ENCODE measurements at regions not wholly inside any gene's neighbourhood (a gene's known extent, or its start where the extent isn't known, plus 50 kb on each side); places are given as distances from the start of the nearest gene placed in this dataset.

- TF ChIP-seq CEBPZ (IDR thresholded peaks at IDR 0.05; ENCODE audit: borderline replicate concordance, low read depth, low read length) (no peak), TEAD2 (tag; IDR thresholded peaks at IDR 0.05) (no peak)
Measured at GRCh38 chrX:25968920-25969319, 169.2 kb upstream of the MAGEB18 start (continued).

- H3K9me3 ChIP-seq (replicated peaks; ENCODE audit: control insufficient read depth, insufficient read depth, low read depth, low read length) = no peaks in the 10 kb centered on the region
- BruUV-seq (replicated peaks) = no TSS peak
- FAIRE-seq (no peak), ATAC-seq (no peak), DNase-seq (ENCODE audit: extremely low read depth in 1 of 4, low spot score in 3 of 4) (no peak)
- H3K9me1 ChIP-seq (ENCODE audit: control insufficient read depth, insufficient read depth, low read length) = no peaks in the 10 kb centered on the region
- no peaks in the 10 kb centered on the region for H3K4me1 ChIP-seq (replicated peaks in 1 of 2; ENCODE audit: control insufficient read depth in 2 of 2, insufficient read depth in 2 of 2, low read length in 2 of 2)
- in situ Hi-C loops (cut with MboI) = no loop called here
- no peak overlapping the region for H3K27ac ChIP-seq (ENCODE audit: extremely low read depth, low read depth, low read length)
- no peak overlapping the region for H3K4me2 ChIP-seq (ENCODE audit: insufficient read depth, low read length)
- intact Hi-C loops (cut with micrococcal nuclease) = no loop called here
- H3K36me3 ChIP-seq (ENCODE audit: control insufficient read depth, insufficient read depth, low read length) = no peaks in the 10 kb centered on the region
- H3K27me3 ChIP-seq (ENCODE audit: control insufficient read depth in 2 of 2, insufficient read depth in 2 of 2, low read length in 2 of 2) = no peaks in the 10 kb centered on the region
- H4K20me1 ChIP-seq (replicated peaks; ENCODE audit: control insufficient read depth, insufficient read depth, low read length) = no peaks in the 10 kb centered on the region
- H3K4me3 ChIP-seq = no peak overlapping the region
- WGBS (ENCODE audit: insufficient coverage, low coverage, missing lambda C conversion rate) = 7% methylated on average over 3 of the region's 10 CpGs
- H3K9ac ChIP-seq (ENCODE audit: insufficient read depth in 1 of 2, low read depth in 2 of 2, low read length in 2 of 2) = no peak overlapping the region
- no peaks in the 10 kb centered on the region for H3K79me2 ChIP-seq (ENCODE audit: control insufficient read depth, insufficient read depth, low read length)
- ChIA-PET POLR2A (no interaction called here), CTCF (ENCODE audit: low intra/inter-chr PET ratio) (no interaction called here)
- no peak overlapping the region for H2AFZ ChIP-seq (ENCODE audit: low read depth, low read length)
- TF ChIP-seq FOS (IDR thresholded peaks at IDR 0.05; ENCODE audit: extremely low read depth, insufficient read length) (no peak), CBFA2T3 (IDR thresholded peaks at IDR 0.05) (no peak), PKNOX1 (IDR thresholded peaks at IDR 0.05) (no peak), NRF1 (conservative IDR thresholded peaks at IDR 0.05 in 1 of 2, IDR thresholded peaks at IDR 0.05 in 1 of 2) (no peak), RNF2 (IDR thresholded peaks at IDR 0.05) (no peak), MYBL2 (IDR thresholded peaks at IDR 0.05; ENCODE audit: low read depth) (no peak), MYBL2 (CRISPR knock-in tag; IDR thresholded peaks at IDR 0.05; ENCODE audit: borderline replicate concordance) (no peak), USF1 (CRISPR knock-in tag; IDR thresholded peaks at IDR 0.05) (no peak), GMEB1 (CRISPR knock-in tag; IDR thresholded peaks at IDR 0.05) (no peak), CBX2 (IDR thresholded peaks at IDR 0.05; ENCODE audit: insufficient read depth, low read length, poor library complexity, severe bottlenecking) (no peak), PTRF (tag; IDR thresholded peaks at IDR 0.05) (no peak), ZNF444 (CRISPR knock-in tag; IDR thresholded peaks at IDR 0.05) (no peak), KLF1 (tag; IDR thresholded peaks at IDR 0.05) (no peak), ILF3 (IDR thresholded peaks at IDR 0.05; ENCODE audit: borderline replicate concordance) (no peak)
Measured at GRCh38 chrX:25976683-25977310, 161.3 kb upstream of the MAGEB18 start.

Data from K562 (cell line).